ENCODE measurements at regions not wholly inside any gene's neighbourhood (a gene's known extent, or its start where the extent isn't known, plus 50 kb on each side); places are given as distances from the start of the nearest gene placed in this dataset.

DNA sequence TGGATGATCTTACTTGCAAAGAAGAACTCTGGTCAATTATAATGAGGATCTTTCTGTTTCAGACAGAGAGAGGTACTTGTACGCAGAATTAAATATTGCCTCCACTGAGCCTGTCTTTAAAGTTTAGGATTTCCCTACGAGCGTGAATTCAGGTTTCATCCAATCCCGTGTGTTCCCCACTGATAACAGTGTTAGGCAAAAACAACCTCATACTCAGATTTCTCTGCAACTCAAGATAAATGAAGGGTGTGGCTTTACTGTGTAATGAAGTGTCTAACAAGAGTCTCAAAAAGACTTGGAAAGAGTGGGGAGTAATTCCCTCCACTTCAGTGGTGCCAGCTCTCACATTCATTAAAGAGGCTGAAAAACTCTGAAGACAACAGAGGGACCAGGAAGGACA is 53.2 kb upstream of the ACO1 start:
- TF ChIP-seq, protein P1, sequence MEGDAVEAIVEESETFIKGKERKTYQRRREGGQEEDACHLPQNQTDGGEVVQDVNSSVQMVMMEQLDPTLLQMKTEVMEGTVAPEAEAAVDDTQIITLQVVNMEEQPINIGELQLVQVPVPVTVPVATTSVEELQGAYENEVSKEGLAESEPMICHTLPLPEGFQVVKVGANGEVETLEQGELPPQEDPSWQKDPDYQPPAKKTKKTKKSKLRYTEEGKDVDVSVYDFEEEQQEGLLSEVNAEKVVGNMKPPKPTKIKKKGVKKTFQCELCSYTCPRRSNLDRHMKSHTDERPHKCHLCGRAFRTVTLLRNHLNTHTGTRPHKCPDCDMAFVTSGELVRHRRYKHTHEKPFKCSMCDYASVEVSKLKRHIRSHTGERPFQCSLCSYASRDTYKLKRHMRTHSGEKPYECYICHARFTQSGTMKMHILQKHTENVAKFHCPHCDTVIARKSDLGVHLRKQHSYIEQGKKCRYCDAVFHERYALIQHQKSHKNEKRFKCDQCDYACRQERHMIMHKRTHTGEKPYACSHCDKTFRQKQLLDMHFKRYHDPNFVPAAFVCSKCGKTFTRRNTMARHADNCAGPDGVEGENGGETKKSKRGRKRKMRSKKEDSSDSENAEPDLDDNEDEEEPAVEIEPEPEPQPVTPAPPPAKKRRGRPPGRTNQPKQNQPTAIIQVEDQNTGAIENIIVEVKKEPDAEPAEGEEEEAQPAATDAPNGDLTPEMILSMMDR (IDR thresholded peaks at IDR 0.05): no peak
- no peak for TF ChIP-seq SIN3A (IDR thresholded peaks at IDR 0.05; ENCODE audit: borderline replicate concordance, insufficient read depth, low read depth, low read length)
